ENCODE measurements at regions not wholly inside any gene's neighbourhood (a gene's known extent, or its start where the extent isn't known, plus 50 kb on each side); places are given as distances from the start of the nearest gene placed in this dataset.

GRCh38 chr20:40521962-40522361, 167.1 kb downstream of the MAFB start:
- no peak for TF ChIP-seq CTCF (tag by site-specific recombination; IDR thresholded peaks at IDR 0.05)
- TF ChIP-seq ZNF747 (tag by site-specific recombination; IDR thresholded peaks at IDR 0.05), result no peak
- no peak for TF ChIP-seq ZNF155 (tag by site-specific recombination; IDR thresholded peaks at IDR 0.05)
- no peak for TF ChIP-seq ZNF398 (tag by site-specific recombination; IDR thresholded peaks at IDR 0.05)
- TF ChIP-seq ZNF18 (tag by site-specific recombination; IDR thresholded peaks at IDR 0.05), result no peak
- no peak for TF ChIP-seq ZNF266 (tag by site-specific recombination; IDR thresholded peaks at IDR 0.05; ENCODE audit: low read depth)
- no peak for TF ChIP-seq REST (tag by site-specific recombination; IDR thresholded peaks at IDR 0.05)
- no peak for TF ChIP-seq MYNN (tag by site-specific recombination; IDR thresholded peaks at IDR 0.05; ENCODE audit: borderline replicate concordance)

Measured in HEK293 (cell line).